NB4 (cell line): ENCODE measurements at regions not wholly inside any gene's neighbourhood (a gene's known extent, or its start where the extent isn't known, plus 50 kb on each side); places are given as distances from the start of the nearest gene placed in this dataset.

Source experiments
- DNase-seq: peaks from one replicate; pipeline ENCODE4 v3.0.0; 2010; ENCODE audit warnings: low read depth
- H3K4me3 ChIP-seq: one replicate; pipeline ENCODE4 v1.5.1; 2011; ENCODE audit warnings: mild to moderate bottlenecking, low read depth, low read length, moderate library complexity
- CTCF ChIP-seq: IDR thresholded peaks from one replicate; pipeline ENCODE4 v1.5.1; 2012; ENCODE audit warnings: low read depth, low read length
- MAX ChIP-seq: IDR thresholded peaks from 2 replicates; pipeline ENCODE4 v1.6.1; 2011; ENCODE audit warnings: low read depth, low read length
- MYC ChIP-seq: IDR thresholded peaks from 2 replicates; pipeline ENCODE4 v1.6.1; 2011; ENCODE audit warnings: low read depth, low read length
- POLR2A ChIP-seq: IDR thresholded peaks from 2 replicates; pipeline ENCODE4 v1.6.1; 2011; ENCODE audit warnings: mild to moderate bottlenecking; ENCODE audit not compliant: insufficient read length; ENCODE audit errors: extremely low read depth

- no peak for DNase-seq
- H3K4me3 ChIP-seq, result no peak overlapping the region
- TF ChIP-seq MYC, result no peak
- no peak for TF ChIP-seq POLR2A
- no peak for TF ChIP-seq MAX
- no peak for TF ChIP-seq CTCF
Observed at GRCh38 chr4:181661090-181661489, 582.1 kb upstream of the TENM3 start.

- no peak for DNase-seq
- H3K4me3 ChIP-seq, result no peak overlapping the region
- TF ChIP-seq MAX (no peak), CTCF (no peak), POLR2A (no peak), MYC (no peak)
Observed at GRCh38 chr4:181661923-181662322, 581.3 kb upstream of the TENM3 start.

GRCh38 chr4:181662383-181662782 is 580.8 kb upstream of the TENM3 start:
- no peak for TF ChIP-seq MAX
- TF ChIP-seq POLR2A, result no peak
- TF ChIP-seq CTCF, result no peak
- no peak for TF ChIP-seq MYC
- no peak for DNase-seq
- H3K4me3 ChIP-seq, result no peak overlapping the region

GRCh38 chr4:181670506-181670905 is 572.7 kb upstream of the TENM3 start:
- TF ChIP-seq MAX (no peak), MYC (no peak), CTCF (no peak)
- no peak for DNase-seq

GRCh38 chr4:181671672-181672071 is 571.5 kb upstream of the TENM3 start:
- no peak for DNase-seq
- TF ChIP-seq POLR2A (no peak), MYC (no peak), CTCF (no peak), MAX (no peak)

More at GRCh38 chr4:181670506-181670905, 572.7 kb upstream of the TENM3 start:
- no peak overlapping the region for H3K4me3 ChIP-seq

GRCh38 chr4:181672751-181673150 is 570.5 kb upstream of the TENM3 start:
- no peak for DNase-seq
- TF ChIP-seq POLR2A (no peak), MAX (no peak), CTCF (no peak), MYC (no peak)
- H3K4me3 ChIP-seq, result no peak overlapping the region

More at GRCh38 chr4:181671672-181672071, 571.5 kb upstream of the TENM3 start:
- H3K4me3 ChIP-seq, result no peak overlapping the region
